HG03097 (cell line): ENCODE measurements at regions not wholly inside any gene's neighbourhood (a gene's known extent, or its start where the extent isn't known, plus 50 kb on each side); places are given as distances from the start of the nearest gene placed in this dataset.
"Not testable (repeated sequence)": the region's sequence is repeated elsewhere in the genome, so short reads cannot be mapped to it uniquely, and the experiment has no call there.

Experiments
- ATAC-seq: cut with Tn5 transposase; IDR thresholded peaks from one replicate; pipeline ENCODE4 v1.9.1; 2021; ENCODE audit not compliant: unreplicated experiment, low FRiP score

- ATAC-seq: no peak
Observed at GRCh38 chr5:124022966-124023365, 511.0 kb downstream of the CSNK1G3 start.

GRCh38 chr5:124021776-124022175 is 509.8 kb downstream of the CSNK1G3 start:
- no peak for ATAC-seq

GRCh38 chr5:124021066-124021641 is 509.2 kb downstream of the CSNK1G3 start:
- ATAC-seq: no peak

GRCh38 chr5:124017321-124017720 is 505.3 kb downstream of the CSNK1G3 start:
- ATAC-seq: not testable (repeated sequence)

- no peak for ATAC-seq
Observed at GRCh38 chr5:124007675-124008398, 495.9 kb downstream of the CSNK1G3 start.

- ATAC-seq: no peak
Observed at GRCh38 chr5:124001036-124001615, 489.1 kb downstream of the CSNK1G3 start.

- ATAC-seq: no peak
Observed at GRCh38 chr5:124000538-124000937, 488.6 kb downstream of the CSNK1G3 start.

- no peak for ATAC-seq
Observed at GRCh38 chr5:123997462-123998215, 485.7 kb downstream of the CSNK1G3 start.

- no peak for ATAC-seq
Observed at GRCh38 chr5:123997064-123997461, 485.1 kb downstream of the CSNK1G3 start.

- ATAC-seq: no peak
Observed at GRCh38 chr5:123992641-123993040, 480.7 kb downstream of the CSNK1G3 start.

GRCh38 chr5:123987956-123988355 is 476.0 kb downstream of the CSNK1G3 start:
- ATAC-seq: no peak

- ATAC-seq: peak; percentile 79
Observed at GRCh38 chr5:123976379-123977033, 464.5 kb downstream of the CSNK1G3 start.

GRCh38 chr5:123975521-123975920 is 463.5 kb downstream of the CSNK1G3 start:
- not testable (repeated sequence) for ATAC-seq

GRCh38 chr5:123966781-123967180 is 454.8 kb downstream of the CSNK1G3 start:
- ATAC-seq: no peak

- ATAC-seq: no peak
Observed at GRCh38 chr5:123965626-123966025, 453.6 kb downstream of the CSNK1G3 start.

- no peak for ATAC-seq
Observed at GRCh38 chr5:123964884-123965283, 452.9 kb downstream of the CSNK1G3 start.

GRCh38 chr5:123960526-123960925 is 448.5 kb downstream of the CSNK1G3 start:
- ATAC-seq: no peak

GRCh38 chr5:123951582-123951977 is 439.6 kb downstream of the CSNK1G3 start:
- no peak for ATAC-seq

- ATAC-seq: no peak
Observed at GRCh38 chr5:123950701-123951581, 439.0 kb downstream of the CSNK1G3 start.

- ATAC-seq: no peak
Observed at GRCh38 chr5:123949807-123950340, 437.9 kb downstream of the CSNK1G3 start.
